CD4-positive, alpha-beta T cell (primary cell): ENCODE measurements at regions not wholly inside any gene's neighbourhood (a gene's known extent, or its start where the extent isn't known, plus 50 kb on each side); places are given as distances from the start of the nearest gene placed in this dataset.

Source experiments
- ATAC-seq: fragments of 200-7000 bp; cut with Tn5 transposase; one replicate; pipeline ENCODE4 v1.10.0; 2022; ENCODE audit warnings: mild to moderate bottlenecking; ENCODE audit not compliant: poor library complexity
- CTCF ChIA-PET: fragments of 350-600 bp; sonication (Branson Sonifier 250); formaldehyde crosslinking; loops from one replicate; lab custom pipeline; 2021; ENCODE audit warnings: antibody characterized with exemption, inconsistent platforms; lab: Charles Lee
- POLR2A ChIA-PET: fragments of 350-600 bp; sonication (Branson Sonifier 250); formaldehyde crosslinking; loops from one replicate; lab custom pipeline; 2021; ENCODE audit warnings: antibody characterized with exemption, inconsistent platforms; lab: Charles Lee
- DNase-seq, 14 experiments: peaks; one replicate each; pipeline ENCODE4 v3.0.0-alpha.2; 2013 to 2020; ENCODE audit warnings: mixed read lengths in 2 of 14
- H3K27ac ChIP-seq, 2 donors: one replicate each; pipeline versions ENCODE4 v1.5.1 to v1.7.0; 2013; ENCODE audit warnings: low read length in 2 of 2, low read depth in 1 of 2, mild to moderate bottlenecking in 1 of 2
- H3K27me3 ChIP-seq, 2 experiments: 1 replicate in 1 of 2; 2 replicates in 1 of 2; pipeline versions ENCODE4 v1.6.1 to v1.7.0; 2013; ENCODE audit warnings: low read length in 2 of 2, control low read depth in 1 of 2, mild to moderate bottlenecking in 1 of 2, moderate library complexity in 1 of 2; ENCODE audit not compliant: insufficient read depth in 2 of 2, control insufficient read depth in 1 of 2
- H3K36me3 ChIP-seq: one replicate; pipeline ENCODE4 v1.6.1; 2013; ENCODE audit warnings: low read length, control low read depth; ENCODE audit not compliant: insufficient read depth
- H3K4me1 ChIP-seq: one replicate; pipeline ENCODE4 v1.6.1; 2013; ENCODE audit warnings: low read length, control low read depth; ENCODE audit not compliant: insufficient read depth
- H3K4me3 ChIP-seq: one replicate; pipeline ENCODE4 v1.5.1; 2013; ENCODE audit warnings: mild to moderate bottlenecking, low read length, moderate library complexity
- H3K9me3 ChIP-seq, 2 experiments: 1 replicate in 1 of 2; 2 replicates in 1 of 2; pipeline versions ENCODE4 v1.6.1 to v1.7.0; 2013; ENCODE audit warnings: low read length in 2 of 2, mild to moderate bottlenecking in 2 of 2, control low read depth in 1 of 2, moderate library complexity in 1 of 2; ENCODE audit not compliant: control insufficient read depth in 1 of 2, insufficient read depth in 1 of 2
- H3K27ac Mint-ChIP-seq: one replicate; pipeline ENCODE4 v1.8.0; 2020; ENCODE audit warnings: mixed read lengths
- H3K27me3 Mint-ChIP-seq: one replicate; pipeline ENCODE4 v1.8.0; 2021; ENCODE audit warnings: mixed read lengths
- H3K36me3 Mint-ChIP-seq: one replicate; pipeline ENCODE4 v1.8.0; 2021; ENCODE audit warnings: low read depth, mixed read lengths
- H3K4me1 Mint-ChIP-seq: one replicate; pipeline ENCODE4 v1.8.0; 2021; ENCODE audit warnings: low read depth, mixed read lengths
- H3K4me3 Mint-ChIP-seq: one replicate; pipeline ENCODE4 v1.8.0; 2020; ENCODE audit warnings: mild to moderate bottlenecking, mixed read lengths
- H3K9me3 Mint-ChIP-seq: one replicate; pipeline ENCODE4 v1.8.0; 2020; ENCODE audit warnings: mixed read lengths
- CTCF ChIP-seq: fragments of 200-600 bp; IDR thresholded peaks from one replicate; pipeline ENCODE4 v1.8.0; 2022; ENCODE audit warnings: antibody characterized with exemption, mild to moderate bottlenecking
- intact Hi-C, 2 experiments: fragments of 100-400 bp; cut with DNase I in 1 of 2; cut with micrococcal nuclease in 1 of 2; formaldehyde crosslinking; loops; one replicate each; pipeline versions ENCODE4 v1.15.1 to v1.9.0; 2023 to 2025; cut with DNase I, micrococcal nuclease

- ChIA-PET CTCF (no interaction called here), POLR2A (no interaction called here)
- H3K27me3 ChIP-seq = no peaks in the 10 kb centered on the region
- Mint-ChIP-seq H3K4me3 (no peak overlapping the region), H3K4me1 (no peaks in the 10 kb centered on the region), H3K27ac (no peak overlapping the region), H3K9me3 (peaks cover 3% of the 10 kb centered on the region), H3K36me3 (no peaks in the 10 kb centered on the region), H3K27me3 (no peaks in the 10 kb centered on the region)
- H3K4me3 ChIP-seq = no peak overlapping the region
- ATAC-seq (no peak), DNase-seq (no peak)
- H3K9me3 ChIP-seq = no peaks in the 10 kb centered on the region
- TF ChIP-seq CTCF = no peak
- H3K36me3 ChIP-seq = no peaks in the 10 kb centered on the region
- no peak overlapping the region for H3K27ac ChIP-seq
- no peaks in the 10 kb centered on the region for H3K4me1 ChIP-seq
- intact Hi-C loops = no loop called here
Measured at GRCh38 chr3:159059395-159059794, 257.5 kb downstream of the MFSD1 start.

GRCh38 chr3:159062734-159063410 is 261.0 kb downstream of the MFSD1 start:
- H3K9me3 ChIP-seq = no peaks in the 10 kb centered on the region
- Mint-ChIP-seq H3K4me3 (no peak overlapping the region), H3K36me3 (no peaks in the 10 kb centered on the region), H3K4me1 (no peaks in the 10 kb centered on the region), H3K27me3 (no peaks in the 10 kb centered on the region), H3K27ac (no peak overlapping the region), H3K9me3 (peaks cover 3% of the 10 kb centered on the region)
- no peaks in the 10 kb centered on the region for H3K36me3 ChIP-seq
- DNase-seq (no peak), ATAC-seq (no peak)
- no peak overlapping the region for H3K27ac ChIP-seq
- POLR2A ChIA-PET = no interaction called here
- CTCF ChIA-PET = no interaction called here
- intact Hi-C loops = no loop called here
- no peaks in the 10 kb centered on the region for H3K4me1 ChIP-seq
- no peak overlapping the region for H3K4me3 ChIP-seq
- H3K27me3 ChIP-seq = no peaks in the 10 kb centered on the region
- TF ChIP-seq CTCF = no peak

- TF ChIP-seq CTCF = no peak
Measured at GRCh38 chr3:159069091-159069490, 267.2 kb downstream of the MFSD1 start, which contains the start of gene IQCJ. TSS of gene IQCJ (plus strand) at chr3:159069319.

More at GRCh38 chr3:159069091-159069490, 267.2 kb downstream of the MFSD1 start, which contains the start of gene IQCJ:
- Histone ChIP-seq H3K36me3 (no peaks in the 10 kb centered on the region), H3K9me3 (no peaks in the 10 kb centered on the region), H3K27ac (no peak within 1 kb of the TSS), H3K4me1 (no peaks in the 10 kb centered on the region), H3K27me3 (no peaks in the 10 kb centered on the region), H3K4me3 (no peak within 1 kb of the TSS)
- no peak for ATAC-seq
- Mint-ChIP-seq H3K9me3 (no peaks in the 10 kb centered on the region), H3K36me3 (no peaks in the 10 kb centered on the region), H3K27me3 (no peaks in the 10 kb centered on the region), H3K27ac (no peak within 1 kb of the TSS), H3K4me1 (no peaks in the 10 kb centered on the region), H3K4me3 (no peak within 1 kb of the TSS)
- DNase-seq = no peak
- ChIA-PET POLR2A (no interaction called here), CTCF (no interaction called here)
- intact Hi-C loops = no loop called here
